ENCODE measurements at regions not wholly inside any gene's neighbourhood (a gene's known extent, or its start where the extent isn't known, plus 50 kb on each side); places are given as distances from the start of the nearest gene placed in this dataset.
A peak's percentile ranks its signal among the peaks of the same experiment; 100 is the strongest.

DNA sequence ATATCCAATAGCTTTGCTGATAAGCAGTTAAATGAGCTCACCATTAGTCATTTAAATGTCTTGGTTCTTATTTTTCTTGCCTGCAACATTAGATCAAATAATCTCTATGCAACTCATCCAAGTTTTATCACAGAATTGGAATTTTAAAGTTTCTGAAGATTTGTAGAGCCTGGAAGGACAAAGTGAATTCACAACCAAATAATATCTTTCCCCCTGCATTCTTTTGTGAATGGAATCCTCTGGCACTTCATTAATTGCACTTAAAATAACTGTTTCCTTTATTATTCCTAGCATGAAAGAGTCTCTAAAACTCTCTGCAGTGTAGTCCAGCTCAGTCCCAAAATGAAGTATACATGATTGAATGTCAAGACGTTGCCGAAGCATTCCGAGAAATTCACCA lies 345.6 kb upstream of the TGFBR2 start:
- no peak for DNase-seq

DNA sequence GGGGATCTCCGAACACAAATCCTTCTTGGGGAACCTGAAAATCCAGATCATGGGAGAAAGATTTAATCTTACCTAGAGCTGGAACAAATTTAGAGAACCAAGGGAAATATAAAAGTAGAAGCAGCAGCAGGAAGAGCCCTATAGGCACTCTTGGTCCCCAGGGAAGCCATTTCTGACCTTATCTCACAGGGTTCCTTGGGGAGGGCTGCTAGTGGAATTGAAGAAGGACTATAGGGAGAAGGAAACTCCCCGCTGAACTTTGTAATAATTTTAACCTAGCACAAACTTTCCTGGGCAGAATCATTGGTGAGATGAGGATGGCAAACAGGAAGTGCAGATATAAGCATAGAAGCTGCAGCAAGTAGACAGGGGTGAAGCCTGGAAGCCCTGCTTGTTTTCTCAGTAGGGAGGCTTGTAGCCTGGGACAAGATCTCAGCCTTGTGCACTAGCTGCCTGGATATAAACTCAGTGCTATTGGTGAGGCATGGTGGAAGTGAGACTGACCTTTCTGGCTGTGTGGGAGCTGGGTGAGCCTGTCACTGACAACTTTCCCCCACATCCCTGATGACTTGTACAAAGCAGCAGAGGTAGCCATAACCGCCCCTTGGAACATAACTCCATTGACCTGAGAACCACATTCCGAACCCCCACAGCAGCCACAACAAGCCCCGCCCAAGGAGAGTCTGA lies 343.0 kb upstream of the TGFBR2 start:
- DNase-seq = no peak

DNA sequence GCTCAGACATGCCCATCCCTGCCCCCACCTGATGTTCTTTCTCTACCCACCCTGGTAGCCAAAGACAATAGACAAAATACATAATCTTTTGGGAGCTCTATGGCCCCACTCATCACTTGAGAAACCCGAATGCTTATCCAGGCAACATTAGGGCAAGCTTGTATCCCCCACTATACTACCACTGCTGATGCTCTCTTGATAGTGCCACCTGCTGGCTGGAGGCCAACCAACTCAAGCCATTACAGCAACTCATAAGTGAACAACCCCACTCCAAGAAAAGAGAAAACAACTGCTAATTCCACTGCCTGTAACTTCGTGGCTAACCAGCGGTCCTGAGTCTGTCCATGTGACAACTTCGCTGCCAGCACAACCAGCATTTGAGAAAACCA lies 342.5 kb upstream of the TGFBR2 start:
- DNase-seq = no peak

DNA sequence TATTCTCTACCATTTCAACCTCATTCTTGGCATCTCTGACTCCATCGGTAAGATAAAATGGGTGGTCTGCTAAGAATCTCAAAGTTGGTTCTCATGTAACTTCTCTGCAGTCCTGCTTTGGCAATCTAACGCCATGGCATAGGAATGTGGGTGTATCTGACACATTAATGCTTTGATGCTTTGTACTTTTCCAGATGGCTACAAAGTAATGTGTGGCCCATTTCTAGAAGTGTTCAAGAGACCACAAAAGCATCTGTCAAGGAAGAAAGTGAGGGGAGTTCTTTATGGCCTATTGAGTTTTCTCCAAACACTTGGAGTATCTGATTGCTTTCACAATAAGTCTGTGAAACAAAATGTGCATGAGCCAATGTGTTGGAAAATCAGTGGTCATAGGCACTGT lies 339.9 kb upstream of the TGFBR2 start:
- no peak for DNase-seq

DNA sequence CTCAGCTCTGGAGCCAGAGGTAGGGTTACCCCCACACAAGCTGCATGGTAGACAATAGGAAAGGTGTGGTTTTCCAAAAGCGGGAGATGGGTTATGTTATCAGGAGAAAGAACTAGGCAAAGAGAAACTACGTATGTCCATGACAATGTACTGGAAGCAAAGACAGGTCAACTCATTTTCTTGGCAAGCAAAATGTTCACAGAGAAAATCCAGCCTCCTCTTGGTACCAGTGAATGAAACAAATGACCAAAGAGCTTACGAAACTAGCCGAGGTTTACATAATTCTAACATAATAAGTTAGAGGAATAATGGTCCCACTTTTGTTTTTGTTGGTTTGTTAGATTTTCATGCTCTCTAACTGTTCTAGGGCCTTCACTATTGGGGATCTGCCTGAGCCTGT lies 338.1 kb upstream of the TGFBR2 start:
- DNase-seq = no peak

DNA sequence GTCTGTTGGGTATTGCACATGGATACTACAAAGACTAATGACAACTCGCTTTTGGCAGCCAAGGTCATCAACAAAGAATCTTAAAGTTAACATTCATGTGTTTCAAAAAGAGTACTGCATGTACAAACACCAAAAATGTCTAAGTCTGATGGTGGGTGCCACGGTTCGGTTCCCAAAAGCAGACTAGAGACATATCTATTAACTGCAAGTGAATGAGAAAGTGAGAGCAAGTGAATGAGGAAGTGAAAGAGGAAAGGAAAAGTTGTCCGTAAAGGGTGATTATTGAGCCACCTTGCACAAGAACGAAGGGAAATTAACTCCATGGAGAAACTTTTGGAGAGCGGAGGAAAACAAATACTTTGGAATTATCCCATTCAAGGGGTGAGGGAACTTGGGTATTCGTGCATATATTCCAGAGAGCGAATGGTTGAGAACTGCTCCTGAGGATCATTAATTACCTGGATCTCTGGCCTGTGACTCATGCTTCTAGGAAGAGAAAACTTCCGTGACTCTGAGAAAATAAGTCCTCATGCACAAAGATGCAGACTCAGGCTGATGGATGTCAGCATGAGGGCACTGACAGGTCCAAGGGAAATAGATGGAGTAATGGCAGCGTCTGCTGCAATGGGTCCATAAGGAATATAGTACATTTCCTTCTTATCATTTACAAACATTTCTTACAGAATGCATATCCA lies 336.5 kb upstream of the TGFBR2 start:
- DNase-seq = no peak

DNA sequence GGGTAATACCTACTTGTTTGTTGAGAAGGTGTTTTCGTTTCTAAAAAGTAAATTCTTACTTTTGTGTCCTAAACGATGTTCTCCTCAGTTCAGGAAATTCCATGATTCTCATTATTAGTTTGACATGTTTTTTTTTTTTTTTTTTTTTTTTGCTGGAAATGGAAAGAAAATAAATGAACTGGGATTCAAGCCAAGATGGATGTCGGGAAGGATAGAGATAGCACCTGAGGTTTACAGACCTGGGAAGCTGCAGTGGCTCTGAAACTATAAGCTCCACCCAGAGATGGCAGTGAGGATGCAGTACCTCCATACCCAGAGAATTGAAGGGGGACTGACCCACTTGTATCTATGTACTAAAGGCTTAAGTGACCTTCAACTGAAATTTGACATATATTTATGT lies 334.6 kb upstream of the TGFBR2 start:
- no peak for DNase-seq

DNA sequence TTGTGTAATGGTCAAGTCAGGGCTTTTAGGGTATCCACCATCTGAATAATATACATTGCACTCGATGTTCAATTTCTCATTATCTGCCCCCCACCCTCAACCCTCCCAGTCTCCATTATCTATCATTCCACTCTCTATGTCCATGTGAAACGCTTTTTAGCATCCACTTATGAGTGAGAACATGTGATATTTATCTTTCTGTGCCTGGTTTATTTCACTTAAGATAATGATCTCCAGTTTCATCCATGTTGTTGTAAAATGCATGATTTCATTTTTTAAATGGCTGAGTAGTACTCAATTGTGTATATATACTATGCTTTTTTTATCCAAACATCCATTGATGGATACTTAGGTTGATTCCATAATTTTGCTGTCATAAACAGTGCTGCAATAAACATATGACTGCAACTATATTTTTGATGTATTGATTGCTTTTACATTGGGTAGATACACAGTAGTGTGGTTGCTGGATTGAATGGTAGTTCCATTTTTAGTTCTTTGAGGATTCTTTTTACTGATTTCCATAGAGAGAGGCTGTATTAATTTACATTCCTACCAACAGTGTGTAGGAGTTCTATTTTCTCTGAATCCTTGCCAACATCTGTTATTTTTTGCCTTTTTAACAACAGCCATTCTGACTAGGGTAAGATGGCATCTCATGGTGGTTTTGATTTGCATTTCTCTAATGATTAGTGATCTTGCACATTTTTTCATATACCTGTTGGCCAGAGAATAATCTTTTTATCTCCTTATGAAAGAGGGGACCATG lies 332.9 kb upstream of the TGFBR2 start:
- no peak for DNase-seq

DNA sequence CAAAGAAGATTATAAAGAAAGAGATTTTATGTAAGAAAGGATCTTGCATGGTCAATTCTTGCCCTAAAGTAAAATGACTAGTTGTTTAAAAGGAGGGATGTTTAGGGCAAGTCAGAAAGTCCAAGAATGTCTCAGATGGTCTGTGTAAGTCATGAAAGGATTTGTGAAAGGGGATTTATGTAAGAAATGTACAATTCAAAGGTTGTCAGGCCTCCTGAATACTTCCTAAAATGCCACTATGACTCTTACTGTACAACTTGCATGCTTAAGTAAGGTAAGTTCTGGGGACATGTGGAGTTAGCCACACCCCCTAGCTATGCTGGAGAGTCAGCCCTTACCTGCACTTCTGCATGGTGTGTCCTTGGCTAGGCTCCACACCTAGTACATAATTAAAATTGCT lies 328.9 kb upstream of the TGFBR2 start:
- DNase-seq = no peak

DNA sequence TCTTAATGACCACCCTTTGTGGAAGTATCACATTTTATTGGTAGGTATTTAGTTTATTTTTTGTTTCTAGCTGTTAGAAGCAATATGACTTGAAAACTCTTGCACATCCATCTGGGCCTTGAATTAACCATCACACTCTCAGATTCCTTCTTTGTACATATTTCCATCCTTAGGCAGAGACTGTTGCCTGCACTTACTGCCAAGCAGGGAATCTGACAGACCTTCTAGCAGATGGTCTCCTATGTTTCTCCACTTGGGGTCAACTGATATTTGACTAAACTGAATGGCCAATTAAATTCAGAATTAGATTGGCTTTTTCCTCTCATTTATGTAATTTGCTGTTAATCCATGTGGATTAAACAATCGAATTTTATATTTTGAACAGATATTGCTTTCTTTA lies 324.9 kb upstream of the TGFBR2 start:
- DNase-seq = no peak

DNA sequence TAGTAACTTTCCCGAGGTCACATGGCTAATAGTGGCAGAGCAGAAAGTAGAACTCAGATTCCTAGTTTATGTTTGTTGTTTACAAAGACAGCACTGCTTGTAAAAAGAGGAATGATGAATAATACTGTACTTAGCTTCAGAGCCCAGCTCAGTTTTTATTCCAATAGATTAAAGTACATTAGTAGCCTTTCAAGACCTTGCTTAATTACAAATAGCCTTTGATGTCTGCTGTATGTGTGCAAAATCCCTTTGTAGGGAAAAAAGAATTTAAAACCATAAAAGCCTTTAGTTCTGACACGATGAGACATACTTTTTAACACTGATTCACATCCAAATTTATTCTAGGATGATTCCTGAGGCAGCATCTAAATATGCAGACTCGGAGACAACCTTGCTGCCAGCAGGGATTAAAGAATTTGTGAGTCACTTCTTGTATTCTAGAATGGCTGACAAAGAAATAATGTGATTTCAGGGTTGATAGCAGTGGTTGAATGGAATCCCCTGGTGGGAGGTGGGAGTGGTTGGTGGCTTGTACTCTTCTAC lies 324.2 kb upstream of the TGFBR2 start:
- DNase-seq = peak in 4 of 58 donors; percentile 1 to 25 (median 12)

DNA sequence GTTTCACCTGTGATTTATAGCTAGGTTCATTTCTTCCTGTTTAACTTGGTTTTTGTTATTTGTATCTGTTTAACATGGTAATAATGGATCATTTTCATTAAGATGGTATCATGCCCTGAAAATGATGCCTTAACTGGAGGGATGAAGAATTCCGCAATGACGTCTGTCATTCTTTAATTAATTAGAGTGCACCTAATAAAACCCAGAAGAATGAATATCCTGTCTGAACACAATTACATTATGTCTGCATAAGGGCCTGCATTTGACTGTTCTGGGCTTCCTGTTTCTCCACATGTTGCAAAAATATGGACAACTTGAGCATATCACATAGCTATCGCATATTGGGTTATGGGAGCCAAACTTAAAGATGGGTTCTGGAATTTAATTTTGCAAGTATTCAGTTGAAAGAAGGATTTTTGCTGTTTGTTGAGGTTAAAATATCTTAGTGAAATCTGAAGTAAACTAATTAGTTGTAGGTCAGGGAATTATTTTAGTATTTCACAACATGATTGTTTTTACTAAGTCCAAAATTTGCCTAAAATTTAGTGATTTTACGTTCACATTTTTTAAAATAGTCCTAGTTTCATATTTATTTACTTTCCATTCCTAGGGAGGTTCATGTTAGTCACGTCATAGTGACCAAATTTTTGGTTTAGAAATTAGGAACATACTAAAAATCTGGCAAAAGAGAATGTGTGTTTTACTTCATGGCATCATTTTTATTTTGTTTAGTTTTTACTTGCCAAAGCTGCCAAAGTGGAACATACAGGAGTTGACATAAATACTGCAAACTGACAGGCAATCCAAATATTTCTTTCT lies 321.0 kb upstream of the TGFBR2 start:
- no peak for DNase-seq

DNA sequence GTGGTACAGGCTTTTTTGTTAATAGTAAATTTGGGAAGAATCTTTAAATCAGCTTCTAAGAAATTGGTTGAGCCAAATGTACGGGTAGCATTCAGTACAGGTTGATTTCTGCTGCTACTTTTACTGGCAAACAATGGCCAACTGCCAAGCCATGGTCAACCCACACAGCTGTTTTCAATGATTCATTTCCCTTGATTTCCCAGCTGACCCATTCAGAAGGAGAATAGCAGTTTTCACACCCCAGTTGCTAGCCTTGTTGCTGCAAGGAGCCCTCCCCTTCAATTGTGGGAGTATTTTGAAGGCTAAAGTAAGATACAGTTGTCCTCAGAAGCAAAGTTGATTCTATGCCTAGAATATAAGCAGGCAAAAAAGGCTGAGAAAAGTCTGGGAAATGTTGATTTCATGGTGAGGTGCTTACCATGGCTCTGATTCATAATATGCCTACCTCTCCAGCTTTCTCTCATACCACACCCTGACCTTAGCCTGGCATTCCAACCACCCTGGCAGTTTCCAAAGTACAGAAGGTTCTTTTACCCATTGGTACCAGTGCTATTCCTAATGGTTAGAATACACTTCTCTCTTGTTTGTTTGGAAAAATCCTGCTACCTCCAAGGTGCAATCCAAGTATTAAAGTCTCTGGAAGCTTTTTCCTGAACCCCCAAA lies 320.3 kb upstream of the TGFBR2 start:
- peak in 42 of 58 donors; percentile 1 to 76 (median 20) for DNase-seq

DNA sequence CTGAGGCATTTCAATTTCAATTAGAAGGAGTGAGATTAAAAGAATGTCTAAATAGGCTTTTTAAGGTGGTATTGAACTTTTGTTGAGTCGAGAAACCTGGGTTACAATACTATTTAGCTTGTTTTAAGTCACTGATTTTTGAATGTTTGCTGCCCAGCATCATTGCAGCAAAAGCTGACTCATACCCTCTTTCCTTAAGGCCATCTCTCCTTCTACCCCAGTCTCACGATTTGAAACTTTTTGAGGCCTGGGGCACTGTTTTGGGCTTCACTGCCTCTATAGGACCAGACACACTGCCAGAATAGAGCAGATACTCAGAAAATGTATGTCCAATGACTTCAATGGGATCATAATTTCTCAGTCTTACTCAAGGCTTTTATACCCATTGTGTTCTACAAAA lies 319.6 kb upstream of the TGFBR2 start:
- DNase-seq = no peak

DNA sequence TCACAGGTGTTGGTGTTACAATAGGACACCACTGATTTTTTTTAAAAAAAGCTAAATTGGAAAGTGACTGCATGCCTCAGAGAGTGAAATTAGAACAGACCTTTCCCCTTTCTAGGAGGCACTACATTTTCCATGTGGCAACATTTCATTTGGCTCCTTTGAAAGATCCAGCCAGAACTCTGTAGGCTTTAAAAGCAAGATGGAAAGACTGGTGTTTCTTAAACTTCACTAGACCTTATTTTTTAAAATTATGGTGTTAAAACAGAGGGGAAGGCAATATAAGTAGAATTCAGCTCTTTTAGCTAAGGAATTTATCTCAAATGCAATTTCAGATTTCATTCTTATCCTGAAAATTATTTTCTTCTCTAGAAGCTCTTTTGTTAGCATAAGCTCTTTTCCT lies 317.6 kb upstream of the TGFBR2 start:
- no peak for DNase-seq

DNA sequence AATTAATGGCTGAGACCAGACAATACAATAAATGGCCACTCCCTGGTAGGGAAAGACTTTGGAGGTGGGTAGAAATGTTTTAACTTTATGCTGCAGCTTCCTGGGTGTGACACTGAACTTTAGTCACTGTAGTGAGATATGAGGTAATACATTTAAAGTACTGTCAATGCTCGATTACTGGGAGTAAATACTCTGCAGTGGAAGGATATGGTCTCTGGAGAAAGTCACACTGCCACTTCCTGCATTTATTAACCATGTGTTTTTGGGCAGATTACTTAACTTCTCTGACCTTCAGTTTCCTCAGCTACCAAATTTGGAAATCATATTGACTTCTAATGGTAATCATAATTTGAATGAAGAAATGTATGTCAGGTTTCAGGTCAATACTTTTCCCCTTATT lies 317.1 kb upstream of the TGFBR2 start:
- DNase-seq = no peak

DNA sequence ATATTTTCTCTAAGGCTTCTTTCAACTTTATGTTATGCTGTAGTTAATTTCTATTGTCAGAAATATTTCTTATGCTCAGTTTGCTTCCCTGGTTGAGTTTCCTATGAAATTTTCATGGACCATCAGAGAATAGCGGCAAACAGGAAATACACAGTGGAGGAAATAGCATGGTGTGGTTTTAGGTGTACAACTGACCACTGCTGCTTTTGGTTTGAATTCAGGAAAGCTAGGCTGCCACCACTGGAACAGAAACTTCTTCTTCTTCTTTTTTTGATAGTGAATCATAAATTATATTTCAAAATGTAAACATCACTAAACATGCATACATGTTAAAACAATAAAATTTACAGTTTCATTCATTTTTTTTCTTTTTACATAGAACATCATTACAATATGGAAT lies 316.6 kb upstream of the TGFBR2 start:
- DNase-seq = no peak

DNA sequence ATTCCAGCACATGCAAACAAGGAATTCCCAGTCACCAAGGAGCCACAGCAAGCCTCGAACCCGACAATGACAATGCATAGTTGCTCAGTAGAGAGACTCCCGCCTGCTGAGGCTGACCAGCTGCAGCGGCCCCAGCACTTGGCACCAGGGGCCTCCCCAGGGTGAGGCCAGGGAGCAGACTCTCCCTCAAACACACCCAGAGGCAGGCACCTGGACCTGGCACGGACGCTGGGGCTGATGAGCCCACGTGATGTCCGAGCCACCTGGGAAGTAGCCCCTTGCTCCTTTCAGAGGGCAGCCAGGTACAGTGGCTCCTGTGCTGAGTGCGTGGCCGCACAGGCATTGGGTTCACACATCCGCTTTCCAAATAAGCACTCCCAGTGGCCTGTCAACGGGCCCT lies 315.9 kb upstream of the TGFBR2 start:
- no peak for DNase-seq

DNA sequence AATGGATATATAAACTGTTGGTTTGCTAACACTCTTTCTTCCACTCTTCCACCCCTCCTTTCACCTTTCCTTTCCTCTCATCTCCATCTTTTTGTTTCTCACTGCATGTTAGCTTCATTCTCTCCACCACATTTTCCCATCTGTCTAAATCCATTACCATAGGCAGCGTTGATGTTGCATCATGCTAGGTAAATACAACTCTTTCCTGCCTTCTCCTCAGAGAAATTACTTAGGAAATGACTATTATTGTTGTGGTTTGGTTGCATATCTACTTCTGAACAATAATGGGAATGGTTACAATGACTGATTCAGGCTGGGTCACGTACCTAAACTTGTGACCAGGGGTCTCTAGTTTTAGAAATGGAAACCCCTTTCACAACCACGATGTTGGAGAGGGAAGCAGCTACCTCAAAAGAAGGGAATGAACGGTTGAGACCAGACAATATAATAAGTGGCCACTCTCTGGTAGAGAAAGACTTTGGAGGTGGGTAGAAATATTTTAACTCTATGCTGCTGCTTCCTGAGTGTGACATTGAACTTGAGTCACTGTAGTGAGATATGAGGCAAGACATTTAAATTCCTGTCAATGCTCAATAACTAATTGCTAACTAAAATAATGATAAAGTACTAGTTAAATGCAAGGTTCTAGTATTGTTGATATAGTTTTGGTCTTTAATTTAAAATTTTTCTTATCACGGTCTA lies 314.1 kb upstream of the TGFBR2 start:
- DNase-seq = no peak

DNA sequence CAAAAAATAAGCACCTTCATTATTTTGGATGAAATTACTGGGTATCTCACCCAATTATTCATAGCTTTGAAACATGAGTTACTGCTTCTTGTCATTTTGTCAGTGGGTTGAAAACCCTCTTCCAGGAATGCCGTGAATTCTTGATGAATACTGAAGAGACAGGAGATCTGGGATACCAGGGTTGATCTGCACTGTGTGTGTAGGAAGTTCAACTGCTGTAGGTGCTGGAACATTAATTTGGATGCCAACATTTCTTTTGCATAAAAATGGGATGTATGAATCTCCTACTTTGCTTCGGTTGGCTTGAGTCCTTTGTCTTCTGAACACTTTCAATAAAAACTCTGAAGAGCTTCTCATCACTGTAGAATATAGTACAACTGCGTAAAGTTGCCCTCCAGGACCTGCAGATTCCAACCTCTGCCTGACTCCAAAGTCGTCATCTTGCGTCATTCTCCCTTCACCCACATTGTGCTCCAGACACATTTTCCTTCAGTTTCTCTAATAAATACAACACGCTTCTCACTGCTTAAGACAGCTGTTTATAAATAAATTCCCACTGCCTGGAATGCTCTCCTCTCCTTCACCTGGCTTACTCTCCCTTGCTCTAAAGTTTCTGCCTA lies 312.7 kb upstream of the TGFBR2 start:
- no peak for DNase-seq

All from anterior cingulate cortex (tissue), 58 donors.